ENCODE measurements at regions not wholly inside any gene's neighbourhood (a gene's known extent, or its start where the extent isn't known, plus 50 kb on each side); places are given as distances from the start of the nearest gene placed in this dataset.

- no TSS peak for BruUV-seq (replicated peaks)
- Mint-ChIP-seq H3K9me3 (ENCODE audit: unreplicated experiment) (peaks cover 7% of the 10 kb centered on the region), H3K27me3 (ENCODE audit: insufficient read depth, unreplicated experiment) (peaks cover 34% of the 10 kb centered on the region), H3K4me3 (ENCODE audit: unreplicated experiment) (no peak overlapping the region), H3K36me3 (ENCODE audit: insufficient read depth, unreplicated experiment) (no peaks in the 10 kb centered on the region), H3K27ac (ENCODE audit: low read depth, unreplicated experiment) (no peak overlapping the region), H3K4me1 (ENCODE audit: insufficient read depth, unreplicated experiment) (no peaks in the 10 kb centered on the region)
- POLR2A ChIA-PET = no interaction called here
- CTCF ChIA-PET = no interaction called here
- TF ChIP-seq, protein P1, sequence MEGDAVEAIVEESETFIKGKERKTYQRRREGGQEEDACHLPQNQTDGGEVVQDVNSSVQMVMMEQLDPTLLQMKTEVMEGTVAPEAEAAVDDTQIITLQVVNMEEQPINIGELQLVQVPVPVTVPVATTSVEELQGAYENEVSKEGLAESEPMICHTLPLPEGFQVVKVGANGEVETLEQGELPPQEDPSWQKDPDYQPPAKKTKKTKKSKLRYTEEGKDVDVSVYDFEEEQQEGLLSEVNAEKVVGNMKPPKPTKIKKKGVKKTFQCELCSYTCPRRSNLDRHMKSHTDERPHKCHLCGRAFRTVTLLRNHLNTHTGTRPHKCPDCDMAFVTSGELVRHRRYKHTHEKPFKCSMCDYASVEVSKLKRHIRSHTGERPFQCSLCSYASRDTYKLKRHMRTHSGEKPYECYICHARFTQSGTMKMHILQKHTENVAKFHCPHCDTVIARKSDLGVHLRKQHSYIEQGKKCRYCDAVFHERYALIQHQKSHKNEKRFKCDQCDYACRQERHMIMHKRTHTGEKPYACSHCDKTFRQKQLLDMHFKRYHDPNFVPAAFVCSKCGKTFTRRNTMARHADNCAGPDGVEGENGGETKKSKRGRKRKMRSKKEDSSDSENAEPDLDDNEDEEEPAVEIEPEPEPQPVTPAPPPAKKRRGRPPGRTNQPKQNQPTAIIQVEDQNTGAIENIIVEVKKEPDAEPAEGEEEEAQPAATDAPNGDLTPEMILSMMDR (IDR thresholded peaks at IDR 0.05; ENCODE audit: unreplicated experiment) = no peak
- intact Hi-C loops (cut with micrococcal nuclease) = no loop called here
- DNase-seq (ENCODE audit: unreplicated experiment) = no peak
Measured at GRCh38 chr7:7014827-7015595, 167.3 kb upstream of the C1GALT1 start.

GRCh38 chr7:7017707-7018280 is 164.6 kb upstream of the C1GALT1 start:
- Mint-ChIP-seq H3K36me3 (ENCODE audit: insufficient read depth, unreplicated experiment) (no peaks in the 10 kb centered on the region), H3K27ac (ENCODE audit: low read depth, unreplicated experiment) (no peak overlapping the region), H3K27me3 (ENCODE audit: insufficient read depth, unreplicated experiment) (peaks cover 24% of the 10 kb centered on the region), H3K9me3 (ENCODE audit: unreplicated experiment) (no peaks in the 10 kb centered on the region), H3K4me3 (ENCODE audit: unreplicated experiment) (no peak overlapping the region), H3K4me1 (ENCODE audit: insufficient read depth, unreplicated experiment) (no peaks in the 10 kb centered on the region)
- ChIA-PET CTCF (interaction anchor here (0.6 to 0.8 kb wide), 2 partner anchors 9 to 76 kb away, joined by 3 read pairs; no protein-coding TSS in a partner anchor), POLR2A (interaction anchor here (1.0 kb wide), 1 partner anchor 20 kb away, joined by 3 read pairs; no protein-coding TSS in a partner anchor)
- no TSS peak for BruUV-seq (replicated peaks)
- TF ChIP-seq, protein P1 (IDR thresholded peaks at IDR 0.05; ENCODE audit: unreplicated experiment) = no peak
- intact Hi-C loops (cut with micrococcal nuclease) = no loop called here
- DNase-seq (ENCODE audit: unreplicated experiment) = no peak

DNA sequence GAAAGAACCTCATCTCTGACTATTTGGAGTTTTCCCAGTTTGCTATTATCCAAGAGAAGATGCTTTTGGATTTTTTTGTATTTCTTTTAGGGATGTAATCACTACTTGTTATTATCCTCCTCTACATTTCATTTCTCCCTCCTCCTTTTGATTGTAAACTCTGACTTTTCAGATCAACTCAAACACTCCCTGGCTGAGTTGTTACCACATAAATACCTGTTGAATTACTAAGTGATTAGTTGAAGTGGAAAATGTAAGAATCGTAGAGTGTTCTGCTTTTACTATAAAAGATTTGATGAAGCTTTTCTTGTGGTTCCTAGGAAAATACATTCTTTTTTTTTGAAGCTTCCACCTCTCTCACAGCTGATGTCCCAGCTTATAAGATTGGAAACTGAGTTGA is 164.1 kb upstream of the C1GALT1 start:
- TF ChIP-seq, protein P1 (IDR thresholded peaks at IDR 0.05; ENCODE audit: unreplicated experiment) = no peak
- Mint-ChIP-seq H3K27ac (ENCODE audit: low read depth, unreplicated experiment) (no peak overlapping the region), H3K36me3 (ENCODE audit: insufficient read depth, unreplicated experiment) (no peaks in the 10 kb centered on the region), H3K4me3 (ENCODE audit: unreplicated experiment) (no peak overlapping the region), H3K4me1 (ENCODE audit: insufficient read depth, unreplicated experiment) (no peaks in the 10 kb centered on the region), H3K27me3 (ENCODE audit: insufficient read depth, unreplicated experiment) (peaks cover 23% of the 10 kb centered on the region), H3K9me3 (ENCODE audit: unreplicated experiment) (no peaks in the 10 kb centered on the region)
- ChIA-PET POLR2A (interaction anchor here (1.0 kb wide), 1 partner anchor 20 kb away, joined by 3 read pairs; no protein-coding TSS in a partner anchor), CTCF (interaction anchor here (0.8 kb wide), 1 partner anchor 8 kb away, joined by 3 read pairs; no protein-coding TSS in a partner anchor)
- DNase-seq (ENCODE audit: unreplicated experiment) = no peak
- intact Hi-C loops (cut with micrococcal nuclease) = no loop called here
- no TSS peak for BruUV-seq (replicated peaks)

DNA sequence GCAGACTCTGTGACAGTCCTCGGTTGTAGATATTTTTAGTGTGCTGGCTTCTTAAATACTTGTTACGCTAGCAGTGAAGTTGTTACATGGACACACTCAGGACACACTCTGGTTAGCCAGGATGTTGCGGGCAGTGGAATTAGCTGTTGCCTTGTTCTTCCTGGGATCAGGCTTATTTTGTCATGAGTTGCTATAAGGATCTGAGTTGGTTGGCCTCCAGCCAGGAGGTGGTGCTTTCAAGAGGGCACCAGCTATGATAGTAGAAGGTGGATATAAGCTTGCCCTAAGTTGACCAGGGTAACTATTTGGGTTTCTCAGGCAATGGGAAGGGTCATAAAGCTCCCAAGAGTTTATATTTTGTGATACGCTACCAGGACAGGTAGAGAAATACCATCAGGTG is 150.1 kb upstream of the C1GALT1 start:
- Mint-ChIP-seq H3K4me3 (ENCODE audit: unreplicated experiment) (no peak overlapping the region), H3K9me3 (ENCODE audit: unreplicated experiment) (no peaks in the 10 kb centered on the region), H3K36me3 (ENCODE audit: insufficient read depth, unreplicated experiment) (no peaks in the 10 kb centered on the region), H3K27me3 (ENCODE audit: insufficient read depth, unreplicated experiment) (peaks cover 36% of the 10 kb centered on the region), H3K4me1 (ENCODE audit: insufficient read depth, unreplicated experiment) (no peaks in the 10 kb centered on the region), H3K27ac (ENCODE audit: low read depth, unreplicated experiment) (no peak overlapping the region)
- intact Hi-C loops (cut with micrococcal nuclease) = no loop called here
- TF ChIP-seq, protein P1 (IDR thresholded peaks at IDR 0.05; ENCODE audit: unreplicated experiment) = no peak
- POLR2A ChIA-PET = no interaction called here
- no peak for DNase-seq (ENCODE audit: unreplicated experiment)
- BruUV-seq (replicated peaks) = no TSS peak
- CTCF ChIA-PET = interaction anchor here (0.7 kb wide), 1 partner anchor 768 kb away, joined by 4 read pairs; no protein-coding TSS in a partner anchor
